Upper lobe of left lung (tissue), 6 donors: ENCODE measurements at regions not wholly inside any gene's neighbourhood (a gene's known extent, or its start where the extent isn't known, plus 50 kb on each side); places are given as distances from the start of the nearest gene placed in this dataset.

Source experiments
- ATAC-seq, 2 donors: fragments of 200-7000 bp; cut with Tn5 transposase; one replicate each; pipeline ENCODE4 v1.9.1; 2022; ENCODE audit warnings: mild to moderate bottlenecking in 2 of 2, moderate library complexity in 2 of 2; ENCODE audit not compliant: low FRiP score in 2 of 2
- DNase-seq, 2 donors: peaks; one replicate each; pipeline ENCODE4 v3.0.0-alpha.2; 2019 to 2020
- H3K27ac ChIP-seq, 4 donors: fragments of 200-600 bp; sonication (generic); one replicate each; pipeline ENCODE4 v1.5.1; 2016 to 2019
- H3K27me3 ChIP-seq, 4 donors: fragments of 200-600 bp; sonication (generic); one replicate each; pipeline ENCODE4 v1.5.1; 2017 to 2019
- H3K36me3 ChIP-seq, 4 donors: fragments of 200-600 bp; sonication (generic); one replicate each; pipeline ENCODE4 v1.5.1; 2016 to 2019
- H3K4me1 ChIP-seq, 4 donors: fragments of 200-600 bp; sonication (generic); one replicate each; pipeline ENCODE4 v1.5.1; 2018 to 2019
- H3K4me3 ChIP-seq, 4 donors: fragments of 200-600 bp; sonication (generic); one replicate each; pipeline ENCODE4 v1.5.1; 2017 to 2019; ENCODE audit warnings: mild to moderate bottlenecking in 2 of 4, moderate library complexity in 1 of 4
- H3K9me3 ChIP-seq, 4 donors: fragments of 200-600 bp; sonication (generic); one replicate each; pipeline ENCODE4 v1.5.1; 2018 to 2019
- CTCF ChIP-seq, 6 experiments: fragments of 450-650 bp in 4 of 6; fragments of 200-600 bp in 2 of 6; sonication (generic) in 2 of 6; IDR thresholded peaks; one replicate each; pipeline ENCODE4 v1.5.1; 2016 to 2019; ENCODE audit warnings: antibody characterized with exemption in 6 of 6
- EP300 ChIP-seq, 4 donors: sonication (generic); formaldehyde crosslinking; IDR thresholded peaks; one replicate each; pipeline ENCODE4 v1.5.1; 2017; ENCODE audit warnings: antibody characterized with exemption in 4 of 4, control low read depth in 2 of 4
- POLR2A ChIP-seq, 4 donors: fragments of 450-650 bp; IDR thresholded peaks; one replicate each; pipeline ENCODE4 v1.5.1; 2016 to 2017; ENCODE audit warnings: antibody characterized with exemption in 4 of 4, mild to moderate bottlenecking in 2 of 4
- POLR2AphosphoS5 ChIP-seq, 2 donors: sonication (generic); formaldehyde crosslinking; IDR thresholded peaks; one replicate each; pipeline ENCODE4 v1.5.1; 2017; ENCODE audit warnings: antibody characterized with exemption in 2 of 2
- WGBS, 2 donors: methylation state at CpG; one replicate each; pipeline ENCODE4 v1.1.5; 2017 to 2018; 5-methylcytosine and 5-hydroxymethylcytosine counted together
- donor health status: DM: no; HTN: no; CAD: no; lungs with moderate emphysema.
- donor health status: DM: no; HTN: yes; CAD: no; lungs with severe emphysema.

- Histone ChIP-seq H3K36me3 (no peaks in the 10 kb centered on the region), H3K27me3 (no peaks in the 10 kb centered on the region), H3K9me3 (no peaks in the 10 kb centered on the region), H3K27ac (no peak overlapping the region), H3K4me3 (no peak overlapping the region), H3K4me1 (no peaks in the 10 kb centered on the region)
- ATAC-seq = no peak
- 83 to 86% methylated on average over 3 of the region's 3 CpGs for WGBS, 2 donors
- no peak for DNase-seq
- TF ChIP-seq CTCF (IDR thresholded peaks at IDR 0.05) (no peak), POLR2AphosphoS5 (IDR thresholded peaks at IDR 0.05) (no peak), POLR2A (IDR thresholded peaks at IDR 0.05) (no peak), EP300 (IDR thresholded peaks at IDR 0.05) (no peak)
These were observed 98.0 kb upstream of the F13A1 start for GRCh38 chr6:6418421-6418820.

- TF ChIP-seq POLR2AphosphoS5 (IDR thresholded peaks at IDR 0.05) = no peak
- TF ChIP-seq CTCF (IDR thresholded peaks at IDR 0.05) = no peak
- TF ChIP-seq POLR2A (IDR thresholded peaks at IDR 0.05) = no peak
- TF ChIP-seq EP300 (IDR thresholded peaks at IDR 0.05) = no peak
- 73 to 80% methylated on average over 1 of the region's 1 CpG for WGBS, 2 donors
- H3K4me1 ChIP-seq = no peaks in the 10 kb centered on the region
- no peaks in the 10 kb centered on the region for H3K27me3 ChIP-seq
- H3K27ac ChIP-seq = no peak overlapping the region
- no peak overlapping the region for H3K4me3 ChIP-seq
- no peaks in the 10 kb centered on the region for H3K36me3 ChIP-seq
- peaks cover 0 to 8% (median 0%) of the 10 kb centered on the region in 4 donors for H3K9me3 ChIP-seq
- DNase-seq = no peak
- ATAC-seq = no peak
These were observed 99.6 kb upstream of the F13A1 start for GRCh38 chr6:6420107-6420506.

GRCh38 chr6:6434151-6434550, 113.7 kb upstream of the F13A1 start:
- TF ChIP-seq EP300 (IDR thresholded peaks at IDR 0.05) (no peak), POLR2AphosphoS5 (IDR thresholded peaks at IDR 0.05) (no peak), POLR2A (IDR thresholded peaks at IDR 0.05) (no peak), CTCF (IDR thresholded peaks at IDR 0.05) (no peak)
- no peaks in the 10 kb centered on the region for H3K27me3 ChIP-seq
- H3K4me3 ChIP-seq = no peak overlapping the region
- H3K9me3 ChIP-seq = peaks cover 0 to 3% (median 0%) of the 10 kb centered on the region in 4 donors
- ATAC-seq (no peak), DNase-seq (no peak)
- no peaks in the 10 kb centered on the region for H3K36me3 ChIP-seq
- H3K4me1 ChIP-seq = no peaks in the 10 kb centered on the region
- no peak overlapping the region for H3K27ac ChIP-seq
- WGBS, 2 donors = 56 to 70% methylated on average over 2 of the region's 2 CpGs

GRCh38 chr6:6434723-6435122, 114.3 kb upstream of the F13A1 start:
- H3K36me3 ChIP-seq = no peaks in the 10 kb centered on the region
- WGBS, 2 donors = 91 to 95% methylated on average over 1 of the region's 1 CpG

More at GRCh38 chr6:6434723-6435122, 114.3 kb upstream of the F13A1 start:
- H3K4me1 ChIP-seq = no peaks in the 10 kb centered on the region
- no peak for TF ChIP-seq POLR2A (IDR thresholded peaks at IDR 0.05)
- no peak for TF ChIP-seq POLR2AphosphoS5 (IDR thresholded peaks at IDR 0.05)
- no peak for TF ChIP-seq EP300 (IDR thresholded peaks at IDR 0.05)
- TF ChIP-seq CTCF (IDR thresholded peaks at IDR 0.05) = no peak
- H3K27me3 ChIP-seq = no peaks in the 10 kb centered on the region
- no peak overlapping the region for H3K4me3 ChIP-seq
- H3K27ac ChIP-seq = no peak overlapping the region
- no peak for ATAC-seq
- no peak for DNase-seq
- H3K9me3 ChIP-seq = peaks cover 0 to 3% (median 0%) of the 10 kb centered on the region in 4 donors
